PC-9 (cell line): ENCODE measurements at regions not wholly inside any gene's neighbourhood (a gene's known extent, or its start where the extent isn't known, plus 50 kb on each side); places are given as distances from the start of the nearest gene placed in this dataset.

Experiments
- CTCF ChIP-seq: fragments of 200-600 bp; sonication (generic); conservative IDR thresholded peaks from 2 replicates; pipeline ENCODE4 v1.6.1; 2017; ENCODE audit warnings: mixed run types, antibody characterized with exemption, mild to moderate bottlenecking, moderate library complexity
- EZH2 ChIP-seq: fragments of 200-600 bp; sonication (generic); IDR thresholded peaks from 2 replicates; pipeline ENCODE4 v1.8.0; 2017; ENCODE audit warnings: antibody characterized with exemption, low read depth

- TF ChIP-seq CTCF: no peak
- no peak for TF ChIP-seq EZH2
These were observed 301.4 kb upstream of the TBX18 start for GRCh38 chr6:85065831-85066230.
